OCI-LY1 (cell line): ENCODE measurements at regions not wholly inside any gene's neighbourhood (a gene's known extent, or its start where the extent isn't known, plus 50 kb on each side); places are given as distances from the start of the nearest gene placed in this dataset.

Source experiments
- EZH2 ChIP-seq: fragments of 200-600 bp; sonication (generic), shearing (Covaris generic); IDR thresholded peaks from 2 replicates; pipeline ENCODE4 v1.8.0; 2017; ENCODE audit warnings: borderline replicate concordance, mixed run types, mild to moderate bottlenecking, antibody characterized with exemption, low read length, moderate library complexity, mixed read lengths
- TF ChIP-seq, protein P1 (sequence below): fragments of 200-600 bp; sonication (generic), shearing (Covaris generic); IDR thresholded peaks from 2 replicates; pipeline ENCODE4 v1.5.1; 2017; ENCODE audit warnings: mild to moderate bottlenecking, antibody characterized with exemption, low read length, moderate library complexity, mixed read lengths

DNA sequence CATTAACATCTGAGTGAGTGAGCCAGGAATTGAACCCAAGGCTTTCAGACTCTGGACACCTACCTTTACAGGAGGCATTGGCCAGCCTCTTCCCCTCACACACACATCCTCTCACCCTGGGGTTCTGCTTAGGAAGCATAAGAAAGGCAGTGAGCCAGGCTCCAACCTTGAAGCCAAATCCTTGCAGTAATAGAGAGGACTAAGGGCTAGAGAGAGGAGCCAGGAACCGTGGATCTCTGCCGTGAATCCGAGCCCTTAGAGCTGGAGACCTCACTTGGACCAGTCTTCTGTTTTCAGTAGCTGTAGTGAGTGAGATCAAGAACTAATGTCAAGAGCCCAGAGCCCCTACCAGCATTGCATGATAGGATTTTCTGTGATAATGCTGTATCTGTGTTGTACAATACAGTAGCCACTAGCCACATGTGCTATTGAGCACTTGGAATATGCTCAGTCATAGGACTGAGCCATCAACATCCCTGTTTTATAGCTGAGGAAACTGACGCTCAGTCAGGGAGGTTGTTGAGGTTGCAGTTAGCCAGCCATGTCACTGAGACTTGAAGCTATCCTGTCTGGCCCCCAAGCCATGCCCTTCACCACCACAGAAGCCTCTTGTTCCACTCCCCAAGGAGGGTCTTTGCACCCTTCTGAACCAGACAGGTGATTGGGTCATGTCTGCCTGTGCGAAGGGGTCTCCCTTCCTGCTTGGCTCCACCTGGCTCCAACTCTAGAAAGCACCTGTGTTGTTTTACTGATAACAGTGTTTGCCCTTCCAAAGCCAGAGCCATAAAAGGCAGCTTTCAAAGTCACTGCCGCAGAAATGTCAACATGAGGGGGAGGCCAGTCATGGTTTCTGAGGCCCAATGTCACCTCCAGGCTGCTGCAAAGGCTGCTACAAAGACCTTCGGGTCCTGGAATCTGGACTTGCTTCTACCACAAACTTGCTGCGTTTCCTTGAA, 101.1 kb upstream of the JUN start:
- TF ChIP-seq EZH2: no peak
- TF ChIP-seq, protein P1, sequence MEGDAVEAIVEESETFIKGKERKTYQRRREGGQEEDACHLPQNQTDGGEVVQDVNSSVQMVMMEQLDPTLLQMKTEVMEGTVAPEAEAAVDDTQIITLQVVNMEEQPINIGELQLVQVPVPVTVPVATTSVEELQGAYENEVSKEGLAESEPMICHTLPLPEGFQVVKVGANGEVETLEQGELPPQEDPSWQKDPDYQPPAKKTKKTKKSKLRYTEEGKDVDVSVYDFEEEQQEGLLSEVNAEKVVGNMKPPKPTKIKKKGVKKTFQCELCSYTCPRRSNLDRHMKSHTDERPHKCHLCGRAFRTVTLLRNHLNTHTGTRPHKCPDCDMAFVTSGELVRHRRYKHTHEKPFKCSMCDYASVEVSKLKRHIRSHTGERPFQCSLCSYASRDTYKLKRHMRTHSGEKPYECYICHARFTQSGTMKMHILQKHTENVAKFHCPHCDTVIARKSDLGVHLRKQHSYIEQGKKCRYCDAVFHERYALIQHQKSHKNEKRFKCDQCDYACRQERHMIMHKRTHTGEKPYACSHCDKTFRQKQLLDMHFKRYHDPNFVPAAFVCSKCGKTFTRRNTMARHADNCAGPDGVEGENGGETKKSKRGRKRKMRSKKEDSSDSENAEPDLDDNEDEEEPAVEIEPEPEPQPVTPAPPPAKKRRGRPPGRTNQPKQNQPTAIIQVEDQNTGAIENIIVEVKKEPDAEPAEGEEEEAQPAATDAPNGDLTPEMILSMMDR: no peak
